Stimulated activated CD8-positive, alpha-beta memory T cell treated with anti-CD3 and anti-CD28 coated beads, Interleukin-4, amount 100 ng/mL, for 1 hour (primary cell): ENCODE measurements at regions not wholly inside any gene's neighbourhood (a gene's known extent, or its start where the extent isn't known, plus 50 kb on each side); places are given as distances from the start of the nearest gene placed in this dataset.
"Not testable (repeated sequence)": the region's sequence is repeated elsewhere in the genome, so short reads cannot be mapped to it uniquely, and the experiment has no call there.

Experiments
- DNase-seq, 2 donors: peaks; one replicate each; pipeline ENCODE4 v3.0.0-alpha.2; 2020; ENCODE audit warnings: low read depth in 2 of 2, low spot score in 1 of 2

DNA sequence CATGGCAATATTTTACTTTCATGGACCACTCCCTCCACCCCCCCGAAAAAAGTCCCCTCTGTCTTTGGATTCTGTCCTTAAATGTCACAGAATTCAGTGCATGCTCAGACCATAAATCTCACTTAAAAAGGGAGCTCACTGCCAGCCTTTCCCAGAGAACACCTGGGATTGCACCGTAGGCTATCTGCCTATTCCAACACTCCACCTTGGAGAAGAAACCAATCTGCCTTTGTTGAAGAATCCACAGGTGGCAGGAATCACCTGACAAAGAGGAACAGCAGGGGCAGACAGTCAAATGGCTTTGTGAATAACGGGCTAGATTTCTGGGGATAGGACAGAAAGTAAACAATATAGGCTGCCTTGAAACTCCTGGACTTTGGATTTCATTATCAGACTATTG, 306.7 kb upstream of the BRINP1 start:
- no peak for DNase-seq

DNA sequence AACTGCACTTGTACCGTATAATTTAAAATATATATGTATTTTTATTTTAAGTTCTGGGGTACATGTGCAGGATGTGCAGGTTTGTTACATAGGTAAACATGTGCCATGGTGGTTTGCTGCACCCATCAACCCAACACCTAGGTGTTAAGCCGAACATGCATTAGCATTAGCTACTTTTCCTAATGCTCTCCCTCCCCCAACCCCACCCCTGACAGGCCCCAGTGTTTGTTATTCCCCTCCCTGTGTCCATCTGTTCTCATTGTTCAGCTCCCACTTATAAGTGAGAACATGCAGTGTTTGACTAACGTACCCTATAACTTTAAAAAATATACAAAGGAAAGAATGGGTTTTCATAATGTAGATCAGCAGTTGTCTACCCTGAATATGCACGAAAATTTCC, 303.5 kb upstream of the BRINP1 start:
- DNase-seq: not testable (repeated sequence)

DNA sequence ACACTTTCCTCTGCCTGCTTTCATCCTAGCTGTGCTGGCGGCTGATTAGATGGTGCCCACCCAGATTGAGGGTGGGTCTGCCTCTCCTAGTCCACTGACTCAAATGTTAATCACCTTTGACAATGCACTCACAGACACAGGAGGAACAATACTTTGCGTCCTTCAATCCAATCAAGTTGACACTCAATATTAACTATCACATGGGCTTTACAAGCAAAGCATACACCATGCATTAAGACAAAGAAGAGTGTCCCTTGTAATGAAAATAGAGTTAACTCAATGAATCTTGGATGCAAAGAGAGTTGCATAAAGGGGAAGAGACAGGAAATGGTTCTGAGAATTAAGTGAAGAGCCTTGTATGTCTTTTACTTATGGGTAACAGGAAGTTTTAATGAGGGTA, 298.7 kb upstream of the BRINP1 start:
- DNase-seq: no peak

DNA sequence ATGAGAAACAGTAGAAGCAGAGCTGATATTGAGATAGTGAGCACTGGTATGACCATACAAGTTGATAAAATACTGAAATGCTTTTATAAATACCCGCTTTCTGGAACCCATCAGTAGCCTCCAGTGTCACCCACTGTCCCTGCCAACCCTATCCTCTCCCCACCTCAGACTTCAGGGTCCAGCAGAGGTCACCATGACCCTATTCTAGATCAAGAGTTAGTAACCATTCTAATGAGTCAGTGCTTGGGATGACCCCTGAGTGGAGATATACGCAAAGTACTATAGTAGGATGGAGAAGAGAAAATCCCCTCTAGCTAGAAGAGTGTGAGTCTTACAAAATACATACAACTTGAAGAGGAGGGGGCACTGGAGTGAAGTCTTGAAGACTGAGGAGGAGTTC, 297.9 kb upstream of the BRINP1 start:
- DNase-seq: no peak

DNA sequence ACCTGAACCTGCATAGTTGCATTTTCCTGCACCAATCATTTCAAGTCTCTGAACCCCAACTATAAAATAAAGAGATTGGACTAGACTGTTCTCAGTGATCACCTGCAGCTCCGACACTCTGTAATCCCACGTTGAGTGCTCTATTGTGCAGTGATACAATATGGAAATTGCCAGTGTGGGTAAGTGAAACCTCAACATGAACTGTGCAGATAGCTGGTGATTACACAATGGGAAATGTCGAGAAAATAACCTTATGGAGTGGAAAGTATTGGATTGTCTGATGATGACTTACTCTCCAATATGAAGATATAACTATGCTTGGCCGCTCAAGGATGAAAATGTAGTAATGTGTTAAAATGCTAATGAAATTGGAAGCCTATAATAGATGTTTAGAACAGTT, 293.1 kb upstream of the BRINP1 start:
- DNase-seq: no peak

DNA sequence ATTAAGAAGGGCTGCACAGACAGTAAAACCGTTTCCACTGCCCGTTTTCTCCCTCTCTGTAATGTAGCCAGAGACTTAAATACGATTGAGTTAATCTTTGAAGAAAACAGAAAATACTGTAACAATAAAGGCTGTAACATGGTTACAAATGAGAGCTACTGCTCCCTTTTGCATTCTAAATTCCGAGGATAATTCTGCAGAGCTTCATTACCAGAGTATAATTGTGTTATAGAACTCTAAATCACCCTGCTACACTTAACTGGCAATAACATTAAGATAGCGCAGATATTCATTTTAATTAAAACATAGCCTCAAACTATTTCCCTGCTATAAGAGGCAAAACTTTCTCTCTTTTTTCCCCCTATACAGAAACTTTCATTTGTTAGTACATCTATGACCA, 283.7 kb upstream of the BRINP1 start:
- DNase-seq: no peak

DNA sequence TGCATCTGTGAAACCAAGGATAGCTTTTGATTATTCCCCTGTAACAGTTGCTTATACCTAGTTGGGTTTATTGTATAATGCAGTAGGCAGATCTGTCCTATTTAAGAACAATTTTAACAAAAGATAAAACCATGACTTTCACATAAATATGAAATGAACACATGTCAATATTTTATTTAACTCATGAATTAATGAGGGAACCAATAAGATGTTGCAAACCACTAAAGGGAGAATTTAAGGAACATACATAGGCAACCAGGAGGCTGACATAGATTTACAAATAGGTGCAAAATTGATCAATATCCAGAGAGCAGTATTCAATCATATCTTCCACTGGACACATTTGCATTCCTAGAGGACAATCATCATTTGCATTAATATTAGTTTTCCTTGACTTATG, 280.0 kb upstream of the BRINP1 start:
- DNase-seq: no peak

DNA sequence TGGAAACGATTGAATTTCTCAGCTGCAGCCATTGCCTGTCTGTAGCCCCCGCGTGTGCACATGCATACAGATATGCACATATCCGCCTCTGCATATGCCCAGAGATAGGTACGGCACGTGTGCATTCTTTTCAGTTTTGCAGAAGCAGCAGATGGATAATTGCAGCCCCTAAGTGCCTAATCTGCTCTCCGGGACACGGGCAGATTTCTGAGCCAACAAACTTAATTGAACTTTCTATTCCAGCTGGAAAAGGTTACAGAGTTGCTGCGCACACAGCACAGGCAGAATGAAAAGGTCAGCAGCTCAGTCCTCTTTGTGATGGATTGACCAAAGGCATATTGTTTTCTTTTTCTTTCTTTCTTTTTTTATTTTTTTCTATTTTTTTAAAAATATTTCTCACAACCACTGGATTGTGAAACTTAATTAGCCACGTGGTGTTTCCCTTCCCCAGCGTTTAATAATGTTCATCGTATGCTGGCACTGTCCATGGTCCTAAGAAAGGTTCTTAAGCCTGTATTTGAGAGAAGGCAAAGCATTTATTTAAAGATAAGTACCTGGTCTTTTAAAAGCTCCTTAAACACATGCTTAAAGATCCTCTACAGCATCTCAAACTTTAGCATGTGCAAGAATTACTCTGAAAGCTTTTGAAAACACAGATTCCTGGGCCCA, 270.2 kb upstream of the BRINP1 start:
- no peak for DNase-seq

DNA sequence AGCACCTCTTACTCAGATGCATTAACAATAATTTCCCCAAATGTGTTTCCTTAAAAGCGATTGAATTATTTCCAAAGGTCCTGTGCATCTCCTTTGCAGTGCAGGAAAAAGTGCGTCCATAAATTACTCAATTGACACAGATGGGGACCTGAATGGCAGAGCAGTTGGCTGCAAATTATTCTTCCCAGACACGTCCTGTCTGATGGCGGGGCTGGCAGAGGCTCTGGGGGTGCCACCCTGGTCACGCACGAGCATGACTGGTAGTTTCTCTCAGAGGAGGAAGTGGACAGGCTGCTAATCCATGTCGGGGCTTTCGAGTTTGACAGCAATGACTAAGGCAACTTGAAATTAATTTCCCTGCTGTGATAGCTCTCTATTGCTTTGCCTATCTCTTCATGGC, 264.8 kb upstream of the BRINP1 start:
- DNase-seq: no peak

DNA sequence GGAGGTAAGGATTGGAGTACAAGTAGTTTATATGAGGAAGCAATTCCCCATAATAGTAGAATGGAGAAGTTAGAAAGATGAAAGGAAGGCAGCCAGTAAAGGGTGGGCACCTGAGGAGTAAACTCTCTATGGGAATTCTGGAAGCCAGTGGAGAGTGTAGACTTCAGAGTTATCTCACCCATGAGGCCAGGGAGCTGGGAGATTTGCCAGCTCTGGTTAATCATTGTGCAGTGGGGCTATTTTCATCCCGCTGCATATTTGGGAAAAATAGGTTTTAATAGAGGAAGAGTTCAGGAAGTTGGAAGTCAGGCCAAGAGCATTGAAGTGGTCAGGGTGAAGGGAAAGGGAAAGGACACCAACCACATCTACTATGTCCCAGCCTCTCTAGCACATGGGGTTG, 242.3 kb upstream of the BRINP1 start:
- no peak for DNase-seq

DNA sequence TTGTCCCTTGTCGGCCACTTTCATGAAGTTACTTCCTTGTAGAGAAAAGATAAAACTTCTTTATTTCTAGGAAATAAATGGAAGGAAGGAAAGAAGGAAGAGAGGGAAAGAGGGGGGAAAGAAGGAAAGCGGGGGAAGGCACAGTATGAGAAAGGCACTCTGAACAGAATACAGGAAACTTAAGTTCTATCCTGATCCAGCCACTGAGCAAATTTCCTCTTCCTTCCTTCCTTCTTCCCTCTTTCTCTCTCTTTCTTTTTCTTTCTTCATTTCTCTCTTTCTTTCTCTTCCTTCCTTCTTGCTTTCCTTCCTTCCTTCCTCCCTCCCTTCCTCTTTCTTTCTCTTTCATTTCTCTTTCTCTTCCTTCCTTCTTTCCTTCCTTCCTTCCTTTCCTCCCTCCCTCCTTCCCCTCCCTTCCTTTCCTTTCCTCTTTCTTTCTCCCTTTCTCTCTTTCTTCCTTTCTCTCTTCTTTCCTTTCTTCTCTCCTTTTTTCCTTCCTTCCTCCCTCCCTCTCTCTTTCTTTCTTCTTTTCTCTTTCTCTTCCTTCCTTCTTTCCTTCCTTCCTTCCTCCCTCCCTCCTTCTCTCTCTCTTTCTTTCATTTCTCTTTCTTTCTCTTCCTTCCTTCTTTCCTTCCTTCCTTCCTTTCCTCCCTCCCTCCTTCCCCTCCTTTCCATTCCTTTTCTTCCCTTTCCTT, 240.2 kb upstream of the BRINP1 start:
- no peak for DNase-seq

DNA sequence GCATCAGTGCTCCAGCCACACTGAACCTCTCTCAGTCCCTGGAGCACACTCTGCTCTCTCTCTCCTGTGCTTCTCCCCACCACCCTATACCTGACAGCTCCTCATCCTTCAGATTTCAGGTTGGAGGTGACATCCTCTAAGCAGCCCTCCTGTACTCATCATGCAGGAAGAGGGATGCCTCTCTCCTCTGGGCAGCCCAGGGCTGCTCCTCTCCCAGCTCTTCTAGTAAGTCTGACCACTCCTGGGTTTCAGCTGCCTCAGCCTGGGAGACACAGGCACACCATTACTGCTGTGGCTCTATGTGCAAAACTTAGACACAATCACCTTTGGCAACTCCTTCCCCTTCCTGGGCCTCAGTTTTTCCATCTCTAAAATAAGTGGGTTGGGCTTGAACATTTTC, 232.4 kb upstream of the BRINP1 start:
- DNase-seq: no peak

DNA sequence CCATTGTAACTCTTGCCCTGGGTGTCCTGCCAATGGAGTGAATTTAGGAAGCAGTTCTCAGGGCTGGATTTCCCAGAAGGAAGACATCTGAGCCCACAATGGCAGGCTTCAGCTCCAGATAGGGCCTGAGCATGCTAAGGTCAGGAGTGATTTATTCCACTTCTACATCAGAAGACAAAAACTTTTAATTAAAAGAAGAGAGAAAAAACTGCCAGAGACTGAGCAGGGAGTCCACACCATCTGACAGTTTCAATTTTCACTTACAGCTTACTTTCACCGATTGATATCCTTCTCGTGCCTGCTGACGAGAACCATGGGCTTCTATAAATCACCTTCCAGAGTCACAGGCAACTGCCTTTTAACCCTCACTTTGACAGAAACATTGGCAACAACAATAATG, 228.3 kb upstream of the BRINP1 start:
- DNase-seq: no peak

DNA sequence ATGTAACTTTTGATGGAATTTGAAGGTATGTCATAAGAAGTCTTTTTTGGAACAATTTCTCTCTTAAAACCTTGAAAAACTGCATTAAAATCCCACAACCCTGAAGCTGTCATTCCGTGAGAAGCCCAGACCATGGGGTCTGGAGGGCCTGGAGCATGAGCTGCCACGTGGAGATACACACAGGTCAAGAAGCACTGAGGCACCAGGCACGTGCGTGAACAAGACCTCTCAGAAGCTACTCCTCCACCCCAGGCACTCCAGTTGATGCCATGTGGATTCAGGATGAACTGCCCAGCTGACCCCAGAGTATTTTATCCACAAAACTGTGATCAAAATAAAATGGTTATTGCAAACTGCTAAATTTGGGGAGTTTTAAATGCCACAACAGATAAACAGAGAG, 227.5 kb upstream of the BRINP1 start:
- no peak for DNase-seq

DNA sequence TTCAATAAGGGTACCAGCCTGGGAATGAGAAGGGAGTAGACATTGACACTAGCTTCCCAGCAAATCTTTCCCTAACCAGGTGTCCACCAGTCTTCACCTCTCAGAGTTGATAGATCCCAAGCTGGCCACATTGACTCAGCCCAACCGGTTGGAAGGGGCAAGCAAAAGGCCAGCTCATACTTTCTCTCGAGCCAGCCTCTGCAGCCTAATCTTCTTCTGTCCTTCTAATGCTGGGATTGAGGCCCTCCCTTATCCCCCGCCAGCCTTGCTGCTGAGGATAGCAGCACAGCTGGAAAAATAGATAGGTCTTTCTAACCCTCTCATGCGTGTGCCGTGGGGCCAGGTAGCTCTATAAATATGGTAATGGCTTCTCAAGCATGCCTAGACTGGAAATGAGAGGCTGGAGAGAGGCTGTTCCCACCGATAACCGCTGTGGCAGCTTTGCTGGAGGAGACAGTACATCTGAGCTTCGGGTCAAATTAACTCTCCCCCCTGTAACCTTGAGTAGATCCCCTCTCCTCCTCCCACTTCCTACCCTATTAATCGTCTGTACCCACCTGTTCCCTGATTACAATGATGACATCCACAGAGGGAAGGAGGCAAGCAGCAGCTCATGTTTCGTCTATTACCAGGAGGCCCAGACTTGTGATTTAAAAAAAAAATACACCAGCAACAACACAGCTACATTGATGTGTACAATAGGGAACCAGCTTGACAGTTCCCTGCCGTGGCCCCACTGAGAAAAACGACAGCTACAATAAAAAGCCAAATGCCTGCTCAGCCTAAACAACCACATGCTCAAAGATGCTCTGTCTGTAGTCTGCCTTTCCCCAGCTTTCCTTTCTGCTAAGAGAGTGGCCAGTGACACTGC, 219.9 kb upstream of the BRINP1 start:
- no peak for DNase-seq

DNA sequence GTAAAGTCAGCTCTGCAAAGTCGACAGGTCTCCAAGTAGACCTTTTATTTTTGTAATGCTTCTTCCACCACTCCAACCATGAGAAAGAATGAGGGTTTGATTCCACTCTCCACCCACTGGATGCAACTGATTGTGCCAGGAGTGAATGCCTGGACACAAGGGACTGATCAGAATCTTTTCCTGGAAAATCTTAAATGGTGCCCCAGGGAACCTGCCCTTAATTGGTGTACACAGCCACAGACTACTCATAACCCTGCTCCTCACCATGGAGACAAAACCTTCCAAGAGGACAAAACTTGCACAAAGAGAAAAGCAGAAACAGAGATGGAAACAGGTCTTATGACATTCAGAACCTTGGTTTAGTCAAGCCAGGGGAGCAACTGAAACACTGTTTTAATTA, 208.6 kb upstream of the BRINP1 start:
- DNase-seq: no peak

DNA sequence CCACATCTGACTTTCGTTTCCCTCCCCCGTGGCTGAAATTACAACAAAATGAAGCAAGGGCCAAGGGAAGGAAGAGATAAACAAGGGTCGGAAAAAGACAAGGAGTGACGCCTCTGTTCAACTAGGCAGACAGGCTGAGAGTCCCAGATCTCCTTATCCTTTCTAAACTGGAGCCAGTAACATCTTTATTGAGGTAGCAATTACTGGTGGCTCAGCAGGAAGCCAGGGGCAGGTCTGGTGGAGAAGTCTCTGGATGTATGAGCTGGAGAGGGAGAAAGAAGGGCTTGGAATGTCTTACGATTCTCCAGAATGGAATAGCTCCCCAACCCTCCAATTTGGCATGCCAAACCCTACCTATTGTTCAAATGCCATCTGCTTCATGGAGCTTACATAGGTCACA, 190.8 kb upstream of the BRINP1 start:
- no peak for DNase-seq

DNA sequence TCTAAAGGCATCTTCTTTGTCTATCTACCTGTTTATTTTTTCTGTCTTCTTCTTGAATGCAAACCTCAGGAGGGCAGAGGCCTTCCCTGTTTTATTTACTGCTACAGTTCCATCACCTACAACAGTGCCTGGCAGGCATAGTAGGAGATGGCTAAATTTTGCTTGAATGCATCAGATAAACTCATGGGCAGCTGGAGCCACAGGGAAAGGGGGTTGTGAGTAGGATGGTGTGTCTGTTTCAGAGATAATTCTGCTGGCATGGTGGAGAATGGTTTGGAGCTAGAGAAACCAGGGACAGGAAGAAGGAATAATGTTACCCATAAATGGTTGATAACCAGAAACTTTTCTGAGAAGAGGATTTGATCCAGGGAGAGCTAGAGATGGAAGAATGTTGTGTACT, 189.8 kb upstream of the BRINP1 start:
- no peak for DNase-seq

DNA sequence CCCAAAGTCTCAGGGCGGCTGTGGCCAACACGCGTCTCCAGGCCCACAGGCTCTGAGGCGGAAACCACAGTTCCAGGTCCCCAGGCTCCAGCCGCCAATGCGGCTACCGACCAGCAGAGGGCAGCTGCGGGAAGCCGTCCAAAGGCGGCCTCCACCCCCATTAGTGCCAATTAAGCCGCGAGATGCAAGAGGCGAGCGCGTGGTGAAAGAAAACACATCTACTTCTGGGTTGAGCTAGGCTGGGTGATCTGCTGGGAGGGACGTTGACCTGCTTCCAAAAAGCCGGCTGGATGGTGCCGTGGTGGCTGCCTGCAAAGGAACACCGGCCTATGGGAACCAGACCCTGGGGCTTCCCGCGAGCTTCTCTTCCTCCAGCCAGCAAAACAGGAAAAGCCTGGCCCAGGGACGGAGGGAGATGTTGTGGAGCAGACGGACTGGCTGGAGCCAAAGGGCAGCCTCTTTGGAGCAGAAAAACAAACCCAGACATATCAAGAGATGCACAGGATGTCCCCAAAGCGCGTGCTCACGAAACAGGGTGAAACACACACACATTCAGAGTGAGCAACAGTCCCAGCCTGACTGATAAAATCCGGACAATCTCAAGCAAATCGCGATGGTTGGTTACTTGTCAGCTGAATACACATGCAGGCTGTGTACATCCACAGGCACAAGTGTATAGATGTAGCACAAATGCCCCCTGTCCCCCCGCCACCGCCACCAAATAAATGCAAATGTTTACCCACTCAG, 187.1 kb upstream of the BRINP1 start:
- peak in 1 of 2 donors; percentile 2 for DNase-seq

DNA sequence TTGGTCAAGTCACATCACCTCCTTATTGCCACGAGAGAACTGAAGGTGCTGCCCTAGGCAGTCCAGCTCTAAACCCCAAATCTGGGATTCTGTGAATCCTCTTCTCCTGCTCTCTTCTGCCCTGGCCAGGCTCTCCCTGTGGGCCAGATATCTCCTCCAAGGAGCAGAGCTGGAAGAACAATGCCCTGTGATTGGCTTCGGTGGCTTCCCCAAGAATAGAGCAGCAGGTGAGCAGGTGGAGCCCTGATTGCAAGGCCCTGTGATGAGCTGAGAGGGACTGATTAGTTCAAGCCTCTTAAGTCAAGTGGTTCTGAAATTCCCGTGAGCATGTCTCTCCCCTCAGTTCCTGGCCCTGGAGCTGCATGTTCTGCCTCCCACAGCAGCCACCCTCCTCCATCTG, 175.3 kb upstream of the BRINP1 start:
- no peak for DNase-seq

DNA sequence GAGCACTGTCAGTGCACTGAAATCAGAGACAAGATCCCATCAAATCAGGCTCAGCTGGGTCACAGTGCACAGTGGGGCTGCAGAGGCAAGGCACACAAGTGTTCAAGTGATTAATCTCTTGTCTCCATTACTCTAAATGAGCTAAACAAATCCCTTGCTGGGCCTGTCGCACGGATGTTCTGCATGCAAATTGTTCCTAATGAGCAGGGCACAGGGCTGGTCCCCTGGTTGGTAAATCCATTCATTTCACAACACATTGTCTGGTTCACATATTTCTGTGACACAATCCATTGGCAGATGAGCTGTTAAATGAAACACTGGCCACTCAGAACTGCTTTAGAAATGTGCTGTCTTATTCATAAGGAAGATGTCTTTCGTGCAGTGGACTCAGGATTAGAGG, 167.9 kb upstream of the BRINP1 start:
- no peak for DNase-seq

DNA sequence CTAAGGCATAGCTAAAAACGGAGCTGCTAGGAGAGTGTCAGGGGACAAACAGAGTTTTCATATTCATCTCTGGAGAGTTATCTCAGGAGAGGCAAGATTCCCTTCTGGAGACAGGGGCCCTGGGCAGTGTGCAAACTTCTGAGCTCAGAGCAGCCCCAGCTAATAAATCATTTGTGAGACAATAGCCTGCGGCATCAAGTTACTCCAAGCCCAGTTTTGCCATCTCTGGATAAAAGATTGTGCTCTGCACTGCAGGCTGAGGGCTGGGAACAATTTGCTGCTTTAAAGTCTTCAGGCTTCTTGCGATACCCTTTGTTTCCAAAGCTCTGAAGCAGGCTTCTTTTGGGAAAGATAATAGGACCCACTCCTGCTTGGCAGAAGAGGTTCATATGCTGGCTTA, 164.3 kb upstream of the BRINP1 start:
- no peak for DNase-seq
